K562 (cell line): ENCODE measurements at regions not wholly inside any gene's neighbourhood (a gene's known extent, or its start where the extent isn't known, plus 50 kb on each side); places are given as distances from the start of the nearest gene placed in this dataset.

Experiments
- KDM4B ChIP-seq, 2 experiments: fragments of 450-650 bp in 1 of 2; sonication (generic) in 1 of 2; IDR thresholded peaks; 2 replicates each; pipeline ENCODE4 v1.6.1; 2016 to 2017; ENCODE audit warnings: borderline replicate concordance in 2 of 2, antibody characterized with exemption in 1 of 2, low read depth in 1 of 2, mild to moderate bottlenecking in 1 of 2
- ZNF318 ChIP-seq, 2 experiments: fragments of 450-650 bp; IDR thresholded peaks; 2 replicates each; pipeline ENCODE4 v1.6.1; 2016; ENCODE audit warnings: mild to moderate bottlenecking in 2 of 2, borderline replicate concordance in 1 of 2, low read depth in 1 of 2, moderate library complexity in 1 of 2

- TF ChIP-seq ZNF318 (IDR thresholded peaks at IDR 0.05; ENCODE audit: borderline replicate concordance in 1 of 2, low read depth in 1 of 2) (no peak), KDM4B (IDR thresholded peaks at IDR 0.05; ENCODE audit: borderline replicate concordance in 2 of 2, low read depth in 1 of 2) (no peak)
Observed at GRCh38 chr12:123050913-123051312, 70.4 kb downstream of the ARL6IP4 start (continued).
